ENCODE measurements at regions not wholly inside any gene's neighbourhood (a gene's known extent, or its start where the extent isn't known, plus 50 kb on each side); places are given as distances from the start of the nearest gene placed in this dataset.

GRCh38 chr16:72399811-72400210 lies 227.9 kb upstream of the PMFBP1 start:
- H3K36me3 ChIP-seq (ENCODE audit: control insufficient read depth, insufficient read depth, low read length) = no peaks in the 10 kb centered on the region
- BruUV-seq (replicated peaks) = no TSS peak
- no peaks in the 10 kb centered on the region for H3K79me2 ChIP-seq (ENCODE audit: control insufficient read depth, insufficient read depth, low read length)
- DNase-seq (ENCODE audit: extremely low read depth in 1 of 4, low spot score in 3 of 4) (no peak), ATAC-seq (no peak), FAIRE-seq (no peak)
- H3K9me1 ChIP-seq (ENCODE audit: control insufficient read depth, insufficient read depth, low read length) = no peaks in the 10 kb centered on the region
- TF ChIP-seq JUND (IDR thresholded peaks at IDR 0.05; ENCODE audit: borderline replicate concordance, low read depth, low read length) (no peak), JUND (tag; IDR thresholded peaks at IDR 0.05; ENCODE audit: borderline replicate concordance, low read depth, low read length) (no peak), E2F8 (IDR thresholded peaks at IDR 0.05; ENCODE audit: low read depth, partially characterized antibody) (no peak), ZNF316 (IDR thresholded peaks at IDR 0.05) (peak; percentile 38; the same call in 1 of the 2 replicates)
- CTCF ChIA-PET (ENCODE audit: low intra/inter-chr PET ratio) = interaction anchor here (0.7 to 0.8 kb wide), 3 partner anchors 68 to 458 kb away, joined by 3 to 7 read pairs (median 4); no protein-coding TSS in a partner anchor
- no peak overlapping the region for H3K4me2 ChIP-seq (ENCODE audit: insufficient read depth, low read length)
- no peak overlapping the region for H3K9ac ChIP-seq (ENCODE audit: insufficient read depth in 1 of 2, low read depth in 2 of 2, low read length in 2 of 2)
- POLR2A ChIA-PET = interaction anchor here (0.6 to 0.7 kb wide), 3 partner anchors 9 to 75 kb away, joined by 3 read pairs; no protein-coding TSS in a partner anchor
- H3K27ac ChIP-seq (ENCODE audit: extremely low read depth, low read depth, low read length) = no peak overlapping the region
- intact Hi-C loops (cut with micrococcal nuclease) = no loop called here
- H3K4me1 ChIP-seq (replicated peaks in 1 of 2; ENCODE audit: control insufficient read depth in 2 of 2, insufficient read depth in 2 of 2, low read length in 2 of 2) = no peaks in the 10 kb centered on the region
- no peaks in the 10 kb centered on the region for H3K9me3 ChIP-seq (replicated peaks; ENCODE audit: control insufficient read depth, insufficient read depth, low read depth, low read length)
- H3K27me3 ChIP-seq (ENCODE audit: control insufficient read depth in 2 of 2, insufficient read depth in 2 of 2, low read length in 2 of 2) = no peaks in the 10 kb centered on the region; a peak in 1 of 5 replicates
- no peak overlapping the region for H3K4me3 ChIP-seq
- in situ Hi-C loops (cut with MboI) = no loop called here
- no peaks in the 10 kb centered on the region for H4K20me1 ChIP-seq (replicated peaks; ENCODE audit: control insufficient read depth, insufficient read depth, low read length)
- 12% methylated on average over 1 of the region's 1 CpG for WGBS (ENCODE audit: insufficient coverage, low coverage, missing lambda C conversion rate)
- no peak overlapping the region for H2AFZ ChIP-seq (ENCODE audit: low read depth, low read length)

Data from K562 (cell line).